ENCODE measurements at regions not wholly inside any gene's neighbourhood (a gene's known extent, or its start where the extent isn't known, plus 50 kb on each side); places are given as distances from the start of the nearest gene placed in this dataset.

DNA sequence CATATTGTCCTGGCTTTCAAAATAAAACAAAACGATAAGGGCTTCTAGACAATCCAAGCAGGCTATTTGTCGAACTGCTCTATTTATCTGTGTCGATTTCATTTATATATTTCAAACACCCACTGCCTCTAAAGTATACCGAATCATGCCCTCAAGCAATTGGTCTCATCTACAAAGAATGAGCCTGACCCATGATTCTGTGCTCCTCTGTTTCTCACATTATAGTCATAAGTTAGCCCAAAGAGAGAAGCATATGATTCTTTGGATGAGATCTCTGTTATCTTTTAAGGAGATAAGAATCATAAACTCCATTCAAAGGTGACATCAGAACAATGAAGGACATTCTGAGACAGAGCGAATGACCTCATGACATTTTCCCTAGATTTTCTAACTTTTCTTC lies 191.1 kb downstream of the MAP2K6 start:
- no peak for DNase-seq

DNA sequence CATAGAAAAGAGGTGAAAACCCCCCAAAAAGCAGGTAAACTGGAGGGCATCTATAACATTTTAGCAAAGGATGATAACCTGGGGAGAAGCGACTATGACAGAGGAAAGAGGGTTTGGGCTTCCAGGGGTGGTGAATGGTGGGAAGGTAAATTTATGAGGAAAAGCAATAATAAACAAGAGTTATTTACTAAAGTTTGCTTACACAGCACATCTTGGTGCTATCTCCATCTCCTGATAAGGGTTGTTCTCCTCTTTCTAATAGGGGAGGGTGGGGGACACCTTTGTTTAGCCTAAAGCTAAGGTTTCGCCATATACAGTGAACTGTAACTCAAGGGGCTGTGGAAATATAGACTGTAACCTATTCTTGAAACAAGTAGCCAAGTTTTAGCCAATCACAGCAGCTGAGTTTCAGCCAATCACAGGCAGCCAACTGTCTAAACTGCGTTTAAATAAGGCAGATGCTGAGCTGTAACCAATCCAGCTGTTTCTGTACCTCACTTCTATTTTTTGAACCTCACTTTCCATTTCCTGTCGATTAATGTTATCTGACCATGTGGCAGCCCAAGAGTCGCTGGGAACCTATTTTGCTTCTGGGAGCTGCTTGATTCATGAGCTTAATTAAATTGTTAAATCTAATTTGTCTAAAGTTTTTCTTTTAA lies 191.8 kb downstream of the MAP2K6 start:
- no peak for DNase-seq

DNA sequence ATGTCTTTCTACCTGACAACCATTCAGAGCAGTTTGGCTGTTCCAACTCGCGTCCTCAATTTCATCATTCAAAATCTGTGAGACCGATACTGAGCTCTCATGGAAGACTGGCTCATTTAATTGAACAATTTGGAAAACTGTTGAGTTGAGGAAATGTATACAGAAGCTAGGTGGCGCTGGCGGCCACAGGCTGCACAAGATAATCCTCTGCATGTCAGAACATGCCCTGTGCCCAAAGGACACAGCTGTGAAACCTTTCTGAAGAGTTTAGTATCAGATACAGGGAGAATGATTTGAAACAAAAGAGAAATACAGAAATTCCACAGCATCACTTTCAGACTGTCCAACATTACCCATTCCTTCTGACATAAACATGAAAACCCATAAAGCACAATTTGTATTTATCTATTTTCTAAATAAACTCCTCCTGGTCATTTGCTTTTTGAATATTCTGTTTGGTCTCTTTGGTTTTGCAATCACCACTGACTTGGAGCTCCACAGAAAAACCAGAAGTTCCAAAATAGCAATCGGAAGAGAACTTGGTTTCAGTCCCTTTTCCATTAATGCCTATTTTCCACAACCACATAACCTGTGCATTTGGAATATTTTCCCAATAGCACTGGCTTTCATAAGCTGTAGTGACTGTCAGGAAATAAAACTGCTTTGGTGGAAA lies 192.8 kb downstream of the MAP2K6 start:
- DNase-seq: peak; percentile 80

DNA sequence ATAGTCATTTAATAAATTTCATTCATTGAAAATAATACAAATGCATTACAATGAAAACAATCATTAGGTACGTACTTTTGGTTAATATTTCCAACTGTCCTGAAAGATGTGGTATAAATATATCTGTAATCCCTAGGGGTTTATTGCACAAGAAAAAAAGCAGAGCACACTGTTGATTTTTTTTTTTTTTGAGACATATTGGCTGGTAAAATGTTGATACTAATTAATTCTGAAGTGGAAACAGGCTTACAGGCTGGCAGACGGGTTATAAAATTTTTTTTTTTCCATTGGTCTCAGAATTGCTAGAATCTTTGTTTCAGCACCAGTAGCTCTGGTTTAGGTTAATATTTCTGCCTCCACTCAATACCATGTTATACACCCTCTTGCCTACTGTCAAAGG lies 193.6 kb downstream of the MAP2K6 start:
- no peak for DNase-seq

DNA sequence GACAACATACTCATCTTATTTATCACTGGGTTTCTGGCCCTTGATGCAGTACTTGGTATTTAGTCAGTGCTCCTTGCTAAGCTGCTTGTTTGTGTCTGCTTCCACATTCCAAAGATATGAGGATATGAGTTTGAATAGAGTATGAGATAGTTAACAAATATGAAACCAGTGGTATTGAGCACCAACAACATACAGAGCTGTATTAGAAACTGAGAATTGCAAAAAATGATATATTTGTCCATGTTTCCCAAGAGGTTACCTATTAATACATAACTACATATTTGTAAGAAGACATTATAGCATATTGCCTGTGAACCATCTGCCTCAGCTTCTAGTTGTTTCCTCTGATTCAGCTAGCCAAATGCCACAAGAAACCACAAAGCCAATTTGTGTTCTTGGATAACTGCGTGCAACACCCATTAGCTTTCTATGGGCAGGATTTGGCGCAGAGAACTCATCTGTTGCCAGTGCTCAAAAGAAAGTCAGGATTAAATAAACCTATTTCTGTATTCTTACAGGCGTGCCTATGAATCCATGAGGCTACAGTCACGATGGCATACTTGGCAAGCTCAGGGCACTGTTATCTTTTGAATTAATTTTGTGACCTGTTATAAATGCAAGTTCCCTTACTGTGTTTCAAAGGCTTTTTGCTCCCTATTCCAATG lies 194.4 kb downstream of the MAP2K6 start:
- peak; percentile 96 for DNase-seq

DNA sequence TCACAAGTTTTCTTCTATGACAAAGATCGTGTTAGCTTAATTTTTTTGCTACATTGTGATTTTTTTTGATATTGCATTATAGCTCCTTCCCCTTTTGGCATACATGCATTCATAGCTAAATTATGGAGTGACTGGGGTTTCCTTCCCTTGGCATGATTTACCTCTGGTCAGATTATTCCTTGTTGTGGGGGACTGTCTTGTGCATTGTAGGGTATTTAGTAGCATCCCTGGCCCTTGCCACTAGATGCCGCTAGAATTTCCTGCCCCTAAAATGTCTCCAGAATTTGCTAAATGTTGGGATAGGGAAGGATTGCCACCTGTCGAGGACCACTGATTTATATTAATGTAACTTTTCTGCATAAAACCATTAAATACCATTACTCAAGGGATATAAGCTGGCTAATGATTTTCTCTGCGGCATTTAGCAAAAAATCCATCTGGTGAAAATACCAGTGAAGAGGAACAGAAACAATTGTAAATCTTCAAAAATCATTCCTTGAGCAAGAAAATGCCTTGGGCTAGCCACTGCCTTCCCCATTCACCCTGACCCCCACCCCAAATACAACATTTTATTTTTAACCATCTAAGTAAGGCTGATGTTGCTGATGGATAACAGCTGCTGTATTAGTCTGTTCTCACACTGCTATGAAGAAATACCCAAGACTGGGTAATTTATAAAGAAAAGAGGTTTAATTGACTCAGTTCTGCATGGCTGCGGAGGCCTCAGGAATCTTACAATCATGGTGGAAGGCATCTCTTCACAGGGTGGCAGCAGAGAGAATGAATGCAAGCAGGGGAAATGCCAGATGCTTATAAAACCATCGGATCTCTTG lies 195.2 kb downstream of the MAP2K6 start:
- no peak for DNase-seq

DNA sequence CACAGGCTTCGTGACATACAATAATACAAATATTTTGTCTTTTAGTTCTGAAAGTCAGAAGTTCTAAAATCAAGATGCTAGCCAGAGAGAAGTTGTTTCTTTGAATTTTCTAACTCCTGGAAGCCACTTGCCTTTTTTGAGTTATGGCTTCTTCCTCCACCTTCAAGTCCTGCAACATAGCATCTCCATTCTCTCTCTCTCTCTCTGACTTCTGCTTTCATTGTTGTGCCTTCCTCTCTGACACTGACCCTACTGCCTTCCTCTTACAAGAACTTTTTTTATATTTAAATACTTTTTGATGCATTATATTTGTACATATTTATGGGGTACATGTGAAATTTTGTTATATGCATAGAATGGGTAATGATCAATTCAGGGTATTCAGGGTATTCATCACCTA lies 205.9 kb downstream of the MAP2K6 start:
- no peak for DNase-seq

DNA sequence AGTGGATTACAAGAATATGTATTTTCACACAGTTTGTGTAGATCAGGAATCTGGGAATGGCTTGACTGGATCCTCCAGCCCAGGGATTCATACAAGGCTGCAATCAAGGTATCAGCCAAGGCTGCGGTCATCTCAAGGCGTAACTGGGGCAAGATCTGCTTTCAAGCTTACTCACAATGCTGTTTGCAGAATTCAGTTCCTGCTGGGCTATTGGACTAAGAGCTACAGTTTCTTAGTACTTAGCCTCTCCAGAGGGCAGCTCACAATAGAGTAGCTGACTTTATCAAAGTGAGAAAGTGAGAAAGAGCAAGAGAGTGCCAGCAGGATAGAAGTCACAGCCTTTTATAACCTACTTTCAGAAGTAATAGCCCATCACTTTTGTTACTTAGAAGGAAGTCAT lies 211.0 kb downstream of the MAP2K6 start:
- DNase-seq: no peak

DNA sequence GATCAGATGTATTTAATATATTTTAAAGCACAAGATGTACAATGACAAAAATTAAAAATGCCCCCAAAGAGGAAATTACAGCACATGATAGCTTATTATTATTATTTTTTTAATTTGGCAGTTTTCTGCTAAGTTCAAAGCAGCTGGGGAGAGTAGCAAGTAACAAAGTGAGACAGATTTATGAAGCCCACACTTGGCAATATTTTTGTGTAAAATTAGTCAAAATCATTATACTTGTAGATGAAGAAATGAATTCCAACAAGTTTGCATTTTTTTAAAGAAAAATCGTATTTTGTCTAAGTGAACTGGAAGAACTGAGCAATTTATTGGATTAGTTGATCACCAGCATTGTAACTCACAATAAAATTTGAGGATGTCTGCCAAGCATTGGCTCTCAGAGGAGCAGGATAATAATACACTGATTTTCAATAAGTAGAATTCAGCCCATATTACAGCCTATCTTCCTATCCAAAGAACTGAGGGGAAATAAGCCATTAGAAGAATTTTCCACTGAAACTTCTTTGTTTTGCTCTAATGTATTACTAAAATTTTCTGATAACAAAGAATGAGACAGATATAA lies 215.6 kb downstream of the MAP2K6 start:
- no peak for DNase-seq

DNA sequence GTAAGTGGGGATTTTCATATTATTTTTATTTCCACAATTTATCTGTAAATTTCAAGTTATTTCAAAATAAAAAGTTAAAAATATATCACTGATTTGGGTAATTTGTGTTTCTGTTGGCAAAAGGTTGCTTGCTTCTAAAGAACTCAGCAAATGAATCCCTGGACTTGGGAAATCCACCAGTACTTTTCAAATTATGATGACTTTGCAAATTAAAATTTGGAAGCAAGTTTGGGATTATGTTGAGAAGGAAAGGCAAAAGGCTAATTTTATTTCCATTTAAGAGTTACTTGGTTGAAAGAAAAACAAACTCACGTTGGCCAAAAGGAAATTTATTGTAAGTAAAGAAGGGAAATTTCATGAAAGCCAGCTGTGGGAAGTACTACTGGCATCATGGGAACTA lies 220.3 kb downstream of the MAP2K6 start:
- DNase-seq: no peak

DNA sequence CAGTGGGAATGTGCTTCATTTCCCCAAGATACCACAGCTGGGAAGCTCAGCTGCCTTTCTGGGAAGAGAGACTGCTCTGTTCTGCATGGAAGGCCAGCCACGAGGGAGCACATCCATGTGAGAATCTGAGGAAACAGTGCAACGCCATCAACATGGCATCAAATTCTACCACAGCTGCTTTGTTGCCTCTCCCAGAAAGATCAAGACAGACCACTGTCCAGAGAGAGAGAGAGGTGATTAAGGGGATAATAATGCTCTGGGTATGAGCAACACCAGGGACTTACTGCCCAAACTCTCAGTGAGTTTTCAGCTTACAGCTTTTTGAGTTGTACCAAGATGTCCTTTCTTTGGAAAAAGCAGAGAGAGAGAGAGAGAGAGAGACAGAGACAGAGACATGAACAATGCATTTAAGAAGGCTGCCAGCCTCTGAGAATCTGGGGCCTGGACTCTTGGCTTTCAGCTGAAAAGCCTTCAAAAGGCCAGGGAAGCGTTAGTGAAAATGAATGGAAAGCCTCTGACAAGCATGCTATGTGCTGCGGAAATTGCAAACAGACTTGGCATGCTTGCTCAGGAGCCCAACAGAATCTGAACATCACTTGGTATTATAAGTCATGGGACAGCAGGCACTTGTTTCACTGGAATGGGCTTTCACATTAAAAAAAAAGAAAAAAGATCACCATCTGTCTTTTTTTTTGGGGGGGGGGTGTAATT lies 223.1 kb downstream of the MAP2K6 start:
- peak; percentile 61 for DNase-seq

DNA sequence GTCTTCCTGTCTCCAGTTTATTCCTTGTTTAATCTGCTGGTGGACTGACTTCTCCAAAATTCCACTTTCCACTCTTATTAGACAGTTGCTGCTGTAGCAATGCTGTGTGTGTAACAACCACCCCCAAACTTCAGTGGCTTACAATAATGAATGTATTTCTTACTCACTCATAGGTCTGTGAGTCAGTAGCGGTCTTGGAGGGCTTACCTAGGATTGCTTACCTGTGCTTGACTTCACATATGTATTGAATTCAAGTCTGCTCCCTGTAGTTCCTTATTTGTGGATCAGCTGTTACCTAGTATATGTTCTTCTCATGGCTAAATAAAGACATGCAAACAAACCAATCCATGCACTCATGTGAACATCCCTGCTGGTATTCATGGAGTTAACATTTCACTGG lies 224.6 kb downstream of the MAP2K6 start:
- DNase-seq: no peak

DNA sequence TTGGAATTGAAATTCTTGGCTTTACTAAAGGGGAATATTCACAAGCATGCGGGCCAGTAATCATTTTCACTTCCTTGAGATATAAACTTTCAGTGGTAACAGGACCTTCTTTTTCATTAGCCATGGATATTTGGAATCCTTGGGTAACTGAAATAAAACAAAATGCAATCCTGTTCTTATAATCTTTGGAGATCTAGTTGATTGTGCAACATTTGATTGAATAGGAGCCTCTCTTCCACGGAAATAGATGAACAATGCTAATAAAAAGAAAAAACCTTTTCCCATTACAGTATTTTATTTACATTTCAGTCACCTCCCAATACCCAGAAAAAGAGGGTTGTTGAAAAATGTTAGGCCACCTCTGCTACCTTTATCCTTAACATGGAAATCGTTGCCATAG lies 225.6 kb downstream of the MAP2K6 start:
- no peak for DNase-seq

DNA sequence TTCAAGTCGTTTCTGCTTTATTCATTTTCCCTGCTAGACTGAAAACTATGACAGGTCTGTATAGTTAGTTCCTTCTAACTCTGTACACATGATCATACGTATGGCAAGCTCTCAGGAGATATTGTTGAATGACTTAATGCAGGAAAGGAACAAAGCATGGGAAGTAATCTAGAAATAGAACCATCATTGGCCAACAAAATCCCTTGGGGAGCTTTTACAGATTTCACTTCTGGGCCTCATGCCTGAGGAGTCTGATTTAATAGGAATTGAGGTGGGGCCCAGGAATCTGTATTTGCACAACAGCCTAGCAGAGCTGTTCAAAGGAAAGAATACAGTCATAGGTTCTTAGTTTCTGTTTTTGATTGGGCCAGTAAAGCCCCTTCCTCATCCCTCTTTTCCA lies 229.2 kb downstream of the MAP2K6 start:
- no peak for DNase-seq

DNA sequence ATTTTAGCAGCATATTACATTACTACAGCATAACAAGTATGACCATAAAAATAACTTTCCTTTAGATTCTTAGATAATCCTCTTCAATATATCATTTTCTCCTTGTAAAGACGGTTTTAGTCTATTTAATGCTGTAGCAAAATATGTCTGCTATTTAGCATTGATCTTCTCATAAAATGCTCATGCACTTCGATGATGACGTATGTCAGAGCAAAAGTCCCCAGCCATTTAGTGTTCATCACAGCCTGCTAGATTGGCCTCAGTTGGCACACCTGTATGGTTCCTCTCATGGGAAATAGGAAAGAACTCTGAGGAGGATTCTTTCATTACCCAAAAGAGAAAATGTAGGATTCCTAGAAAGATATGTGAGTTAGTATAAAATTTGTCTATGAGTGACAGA lies 232.2 kb downstream of the MAP2K6 start:
- no peak for DNase-seq

DNA sequence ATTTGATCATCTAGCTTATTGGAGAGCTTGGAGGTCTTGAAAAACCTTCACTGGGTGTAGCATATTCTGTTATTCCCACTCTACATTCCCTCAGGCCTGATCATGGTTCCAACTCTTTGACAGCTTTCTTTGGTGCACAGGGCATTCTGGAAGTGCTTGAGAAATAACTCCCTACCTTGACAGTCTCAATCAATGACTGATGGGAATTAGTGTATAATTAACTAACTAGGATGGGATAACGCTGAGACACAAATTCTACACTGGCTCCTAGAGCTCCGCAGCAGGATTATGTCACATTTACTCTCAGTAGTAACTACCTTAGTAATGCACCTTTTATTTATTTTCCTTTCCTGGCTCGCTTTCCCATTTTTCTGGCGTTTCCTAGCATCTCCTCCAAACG lies 236.4 kb downstream of the MAP2K6 start:
- DNase-seq: no peak

DNA sequence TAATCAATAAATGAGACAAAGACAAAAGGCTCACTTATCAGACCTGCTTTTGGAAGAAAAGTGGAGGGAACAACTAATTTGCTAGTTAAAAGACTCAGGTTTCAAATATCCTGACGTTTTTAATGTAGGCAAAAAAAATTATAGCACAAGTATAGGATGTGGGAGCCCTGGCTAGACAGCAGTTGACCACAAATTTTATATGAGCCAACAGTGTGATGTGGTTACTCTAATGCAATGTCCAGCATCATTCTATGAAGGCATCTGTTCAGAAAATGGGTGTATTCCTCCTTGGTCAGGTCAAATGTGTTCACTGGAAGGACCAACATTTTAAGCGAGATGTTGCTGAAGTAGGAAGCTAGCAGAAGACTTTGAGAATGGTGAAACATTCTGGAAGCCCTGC lies 237.4 kb downstream of the MAP2K6 start:
- DNase-seq: no peak

DNA sequence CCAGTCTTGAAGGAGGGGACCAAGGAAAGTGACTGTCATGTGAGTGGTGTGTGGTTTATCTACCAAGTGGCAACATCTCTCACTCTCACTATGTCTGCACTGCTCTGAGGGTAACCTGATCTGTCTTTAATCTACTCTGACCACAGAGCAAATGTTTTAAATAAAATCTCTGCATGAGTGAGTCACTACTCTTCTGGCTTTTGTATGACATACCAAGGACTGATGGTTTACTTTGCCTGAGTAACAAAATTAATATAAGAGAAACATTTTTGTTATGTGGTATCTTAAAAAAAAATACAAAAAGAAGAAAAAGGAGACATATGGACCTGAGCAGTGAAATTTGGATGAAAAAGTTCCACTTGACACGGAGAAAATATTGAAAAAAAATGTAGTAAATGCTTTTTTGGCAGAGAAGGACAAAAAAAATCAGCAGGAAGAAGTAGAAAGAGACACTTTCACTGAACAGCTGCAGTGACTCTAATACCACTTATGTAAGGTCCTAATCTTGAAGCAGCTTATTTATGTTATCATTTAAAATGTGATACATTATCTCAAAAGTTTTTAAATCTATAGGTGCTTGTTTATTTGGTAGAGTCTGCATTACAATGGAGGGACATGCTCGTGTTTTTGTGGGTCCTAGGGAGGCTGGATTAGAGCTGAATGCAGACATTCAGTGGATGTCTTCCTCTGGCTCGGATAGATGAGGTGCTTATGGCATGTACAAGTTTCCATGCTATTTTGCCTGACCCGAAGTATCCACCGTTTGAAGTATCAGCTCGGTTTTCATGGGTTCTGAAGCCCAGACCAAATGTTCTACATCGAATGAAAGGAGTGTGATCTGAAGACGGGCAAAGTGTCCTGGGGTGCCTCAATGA lies 240.7 kb downstream of the MAP2K6 start:
- DNase-seq: peak; percentile 90

DNA sequence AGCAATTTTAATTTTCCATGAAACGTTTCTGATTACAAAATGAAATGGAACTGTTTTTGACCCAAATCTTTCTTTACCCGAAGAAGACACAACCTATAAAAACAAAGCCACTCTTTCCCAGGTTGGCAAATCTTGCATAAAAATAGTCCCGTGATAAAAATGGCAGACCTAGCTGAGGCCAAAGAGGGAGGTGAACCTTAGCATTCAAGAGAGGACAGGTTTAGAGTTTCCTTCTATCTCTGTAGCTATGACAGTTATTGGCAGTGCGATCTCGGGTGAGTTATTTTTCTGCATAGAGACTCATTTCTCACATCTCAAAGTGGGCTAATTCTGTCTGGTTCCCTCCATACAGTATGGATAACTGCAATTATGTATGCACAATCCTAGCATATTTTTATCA lies 241.4 kb downstream of the MAP2K6 start:
- DNase-seq: peak; percentile 17

DNA sequence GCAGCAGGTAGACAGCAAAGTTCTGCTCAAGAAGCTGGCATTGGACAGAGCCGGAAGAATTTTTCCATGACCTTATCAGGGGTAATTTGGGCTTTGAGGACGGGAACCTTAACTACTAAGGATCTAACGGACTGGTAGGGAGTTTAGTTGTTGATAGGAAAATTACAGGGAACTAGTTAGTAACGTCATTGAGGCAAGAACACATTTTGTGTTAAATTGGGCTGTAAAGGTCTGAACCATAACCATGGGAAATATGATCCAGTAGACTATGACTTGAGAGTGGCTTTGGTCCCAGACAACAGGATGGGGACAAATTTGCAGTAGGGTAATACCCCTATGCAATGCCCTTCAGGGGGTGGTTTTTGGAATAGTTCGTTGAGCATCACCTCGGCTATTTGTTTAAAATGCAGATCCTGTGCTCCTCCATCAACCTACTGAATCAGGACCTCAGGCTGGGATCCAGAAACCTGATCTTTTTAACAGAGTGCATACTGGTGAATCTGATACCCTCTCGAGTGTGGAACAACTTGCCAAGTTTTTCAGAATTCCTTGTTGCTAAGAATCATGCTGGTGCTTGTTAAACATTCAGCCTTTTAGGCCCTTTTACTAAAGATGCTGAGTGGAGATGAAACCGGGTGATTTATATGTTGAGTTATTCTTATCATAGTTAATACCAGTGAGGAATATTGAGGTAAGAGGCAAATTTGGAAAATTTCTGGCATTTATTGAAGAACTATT lies 255.1 kb downstream of the MAP2K6 start:
- no peak for DNase-seq

All from fibroblast of skin of scalp (primary cell).